ENCODE measurements at regions not wholly inside any gene's neighbourhood (a gene's known extent, or its start where the extent isn't known, plus 50 kb on each side); places are given as distances from the start of the nearest gene placed in this dataset.

- ATAC-seq (ENCODE audit: low FRiP score) (no peak), DNase-seq (ENCODE audit: low spot score) (no peak)
- TF ChIP-seq CTCF (IDR thresholded peaks at IDR 0.05), result no peak
These were observed 892.9 kb downstream of the EFNB2 start for GRCh38 chr13:105642511-105642958.

DNA sequence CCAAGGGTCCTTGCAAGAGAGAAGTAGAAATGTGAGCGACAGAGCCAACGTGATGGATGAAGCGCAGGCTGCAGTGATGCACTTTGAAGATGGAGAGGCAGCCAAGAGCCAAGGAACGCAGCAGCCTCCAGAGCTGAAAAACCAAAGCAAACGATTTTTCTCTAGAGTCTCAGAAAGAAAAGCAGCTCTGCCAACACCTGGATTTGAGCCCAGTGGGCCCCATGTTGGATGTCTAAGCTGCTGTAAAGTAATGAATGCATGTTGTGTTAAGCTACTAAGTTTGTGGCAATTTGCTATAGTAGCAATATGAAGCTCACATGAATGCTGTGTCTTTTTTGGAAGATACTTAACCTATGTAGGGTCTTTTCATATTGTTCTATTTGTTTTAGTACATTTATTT, 894.3 kb downstream of the EFNB2 start:
- ATAC-seq (ENCODE audit: low FRiP score) (no peak), DNase-seq (ENCODE audit: low spot score) (no peak)
- no peak for TF ChIP-seq CTCF (IDR thresholded peaks at IDR 0.05)

GRCh38 chr13:105638426-105638825, 897.0 kb downstream of the EFNB2 start:
- ATAC-seq (ENCODE audit: low FRiP score), result no peak
- TF ChIP-seq CTCF (IDR thresholded peaks at IDR 0.05), result no peak

GRCh38 chr13:105634059-105634458, 901.4 kb downstream of the EFNB2 start:
- DNase-seq (ENCODE audit: low spot score) (no peak), ATAC-seq (ENCODE audit: low FRiP score) (no peak)
- TF ChIP-seq CTCF (IDR thresholded peaks at IDR 0.05), result no peak

More at GRCh38 chr13:105638426-105638825, 897.0 kb downstream of the EFNB2 start:
- DNase-seq (ENCODE audit: low spot score), result no peak

DNA sequence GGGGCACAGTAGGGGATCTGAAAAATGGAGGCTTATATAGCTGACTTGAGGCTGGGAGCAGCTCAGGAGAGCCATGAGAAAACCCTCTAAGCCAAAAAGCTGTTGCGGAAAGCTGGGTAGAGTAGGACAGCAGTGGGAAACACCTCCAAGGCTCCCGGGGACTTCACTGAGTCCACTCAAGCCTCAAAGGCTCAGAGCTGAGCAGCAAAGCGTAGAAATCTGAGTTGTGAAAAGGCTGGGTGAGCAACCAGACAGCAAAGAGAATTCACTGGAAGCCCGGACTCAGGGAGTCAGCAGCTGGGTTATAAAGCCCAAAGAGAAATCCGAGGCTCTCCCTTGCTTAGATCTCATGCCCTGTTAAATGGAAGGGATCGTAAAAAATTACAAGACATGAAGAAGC, 905.0 kb downstream of the EFNB2 start:
- ATAC-seq (ENCODE audit: low FRiP score) (no peak), DNase-seq (ENCODE audit: low spot score) (no peak)
- no peak for TF ChIP-seq CTCF (IDR thresholded peaks at IDR 0.05)

GRCh38 chr13:105627270-105627669, 908.2 kb downstream of the EFNB2 start:
- ATAC-seq (ENCODE audit: low FRiP score), result no peak
- no peak for DNase-seq (ENCODE audit: low spot score)
- no peak for TF ChIP-seq CTCF (IDR thresholded peaks at IDR 0.05)

GRCh38 chr13:105625691-105626090, 909.8 kb downstream of the EFNB2 start:
- ATAC-seq (ENCODE audit: low FRiP score) (no peak), DNase-seq (ENCODE audit: low spot score) (no peak)
- no peak for TF ChIP-seq CTCF (IDR thresholded peaks at IDR 0.05)

Data from omental fat pad (tissue), 3 donors.